ENCODE measurements at regions not wholly inside any gene's neighbourhood (a gene's known extent, or its start where the extent isn't known, plus 50 kb on each side); places are given as distances from the start of the nearest gene placed in this dataset.

- DNase-seq, result no peak
These were observed 254.0 kb upstream of the ARGLU1 start for GRCh38 chr13:106821979-106822378.

DNA sequence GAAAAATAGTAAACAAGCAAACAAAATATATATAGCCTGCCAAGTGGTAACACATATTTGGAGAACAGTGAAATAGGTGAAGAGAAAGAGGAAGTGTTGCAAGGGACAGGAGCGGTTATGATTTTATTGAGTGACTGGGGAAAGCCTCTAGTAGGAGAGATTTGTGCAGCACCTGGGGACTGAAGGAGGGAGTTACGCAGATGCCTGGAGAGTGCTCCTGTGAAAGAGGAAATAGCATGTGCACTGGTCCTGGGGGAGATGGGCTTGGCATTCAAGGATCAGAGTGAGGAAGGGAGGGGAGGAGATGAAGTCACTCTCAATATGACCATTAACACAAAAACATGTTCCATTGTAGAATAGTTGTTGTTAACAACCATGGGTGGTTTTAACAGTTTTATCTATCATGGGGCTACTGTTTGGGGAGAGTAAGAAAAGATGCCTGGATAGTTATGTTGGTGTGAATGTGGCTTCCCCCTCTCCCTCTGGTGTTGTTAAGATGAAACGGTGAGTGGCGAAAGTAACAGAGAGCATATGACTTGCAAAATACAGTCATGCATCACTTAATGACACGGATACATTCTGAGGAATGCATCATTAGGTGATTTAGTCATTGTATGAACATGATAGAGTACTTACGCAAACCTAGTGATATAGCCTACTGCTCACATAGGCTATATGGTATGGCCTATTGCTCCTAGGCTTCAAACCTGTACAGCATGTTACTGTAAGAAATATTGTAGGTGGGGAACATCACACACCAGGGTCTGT lies 251.7 kb upstream of the ARGLU1 start:
- DNase-seq, result no peak

DNA sequence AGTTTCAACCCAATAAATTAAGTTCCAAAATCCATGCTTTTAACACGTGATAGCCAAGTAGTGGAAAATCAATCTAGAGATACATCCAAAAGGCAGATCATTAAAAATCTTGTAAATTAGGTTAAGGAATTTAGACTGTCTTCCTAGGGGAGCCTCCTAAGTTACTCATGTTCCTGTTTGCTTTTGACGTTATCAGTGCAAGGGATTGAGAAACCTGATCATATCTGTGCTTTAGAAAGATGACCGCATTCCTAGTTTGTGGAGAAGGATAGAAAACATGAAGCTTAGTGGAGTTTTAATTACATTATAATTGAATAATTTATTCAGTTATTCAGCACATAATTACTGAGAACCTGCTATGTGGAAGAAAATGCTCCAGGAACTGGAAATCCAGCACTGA lies 251.0 kb upstream of the ARGLU1 start:
- DNase-seq, result no peak

GRCh38 chr13:106815545-106815944 lies 247.6 kb upstream of the ARGLU1 start:
- DNase-seq, result no peak

GRCh38 chr13:106814463-106814862 lies 246.5 kb upstream of the ARGLU1 start:
- DNase-seq, result no peak

DNA sequence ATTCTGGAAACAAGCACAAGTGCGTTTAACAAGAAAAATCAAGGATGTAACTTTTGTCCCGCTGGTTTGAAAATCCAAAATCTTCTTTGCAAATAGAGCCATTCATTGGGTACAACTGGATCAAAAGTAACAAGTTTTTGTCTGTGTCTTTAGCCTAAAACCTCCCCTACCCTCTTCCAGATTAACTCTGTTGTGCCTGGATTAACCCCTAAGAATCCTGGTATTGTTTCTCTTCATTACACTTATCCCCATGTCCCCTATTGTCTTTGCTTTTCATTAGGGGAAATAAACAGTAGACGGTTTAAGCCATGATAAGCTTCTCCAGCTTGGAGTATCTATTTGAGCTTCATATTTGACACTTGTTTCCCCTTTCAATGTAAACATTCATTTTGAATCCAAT lies 242.1 kb upstream of the ARGLU1 start:
- DNase-seq, result no peak

DNA sequence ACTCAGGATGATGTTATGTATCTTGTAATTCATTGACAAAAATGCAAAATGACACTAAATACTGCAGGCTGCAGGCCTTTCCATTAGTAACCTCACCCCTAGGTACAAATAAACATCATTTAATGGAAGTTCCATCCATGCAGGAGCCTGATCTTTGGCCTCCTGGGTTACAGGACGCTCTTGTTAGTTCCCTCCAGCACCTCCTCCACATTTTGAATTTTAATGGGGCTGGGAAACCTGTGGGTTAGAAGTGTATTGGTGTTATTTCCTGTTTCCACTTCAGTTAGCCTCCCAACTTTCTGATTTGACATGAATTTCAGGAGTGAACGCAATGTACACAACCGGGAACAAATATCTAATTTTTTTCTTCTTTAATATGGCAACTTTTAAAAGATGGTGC lies 237.1 kb upstream of the ARGLU1 start:
- no peak for DNase-seq

DNA sequence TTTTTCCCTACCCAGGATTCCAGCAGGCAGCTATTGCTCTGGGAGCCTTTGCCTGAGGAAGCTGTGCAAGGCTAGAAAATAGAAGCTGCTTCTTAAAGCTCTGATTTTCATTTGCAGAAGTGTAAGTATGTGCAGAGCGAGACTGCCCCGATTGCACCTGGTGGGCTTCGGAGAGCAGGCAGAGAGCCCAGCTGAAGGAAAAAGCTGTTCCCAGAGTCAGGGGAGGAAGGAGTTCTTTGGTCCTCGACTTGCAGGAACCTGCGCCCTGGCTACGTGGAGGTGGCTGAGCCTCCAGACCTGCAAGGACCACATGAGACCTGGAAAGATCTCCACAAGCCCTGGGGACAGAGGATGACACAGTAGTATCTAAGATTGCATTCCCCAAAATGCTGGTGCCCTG lies 235.0 kb upstream of the ARGLU1 start:
- no peak for DNase-seq

GRCh38 chr13:106799781-106800335 lies 231.9 kb upstream of the ARGLU1 start:
- DNase-seq, result no peak

DNA sequence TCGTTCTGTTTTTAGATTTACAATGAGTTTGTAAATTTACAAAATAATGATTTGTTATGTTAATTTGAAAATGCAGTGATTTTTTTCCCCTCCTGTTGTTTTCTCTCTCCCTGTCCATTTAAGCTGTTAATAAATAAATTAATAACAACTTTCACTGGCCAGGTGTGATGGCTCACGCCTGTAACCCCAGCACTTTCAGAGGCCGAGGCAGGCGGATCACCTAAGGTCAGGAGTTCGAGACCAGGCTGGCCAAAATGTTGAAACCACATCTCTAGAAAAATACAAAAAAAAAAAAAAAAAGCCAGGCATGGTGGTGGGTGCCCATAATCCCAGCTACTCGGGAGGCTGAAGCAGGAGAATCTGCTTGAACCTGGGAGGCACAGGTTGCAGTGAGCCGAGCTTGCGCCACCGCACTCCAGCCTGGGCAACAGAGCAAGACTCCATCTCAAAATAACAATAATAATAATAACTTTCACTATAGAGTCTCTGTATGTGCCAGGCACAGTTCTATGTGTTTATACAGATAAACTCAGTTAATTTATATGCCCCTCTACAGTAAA lies 229.2 kb upstream of the ARGLU1 start:
- no peak for DNase-seq

DNA sequence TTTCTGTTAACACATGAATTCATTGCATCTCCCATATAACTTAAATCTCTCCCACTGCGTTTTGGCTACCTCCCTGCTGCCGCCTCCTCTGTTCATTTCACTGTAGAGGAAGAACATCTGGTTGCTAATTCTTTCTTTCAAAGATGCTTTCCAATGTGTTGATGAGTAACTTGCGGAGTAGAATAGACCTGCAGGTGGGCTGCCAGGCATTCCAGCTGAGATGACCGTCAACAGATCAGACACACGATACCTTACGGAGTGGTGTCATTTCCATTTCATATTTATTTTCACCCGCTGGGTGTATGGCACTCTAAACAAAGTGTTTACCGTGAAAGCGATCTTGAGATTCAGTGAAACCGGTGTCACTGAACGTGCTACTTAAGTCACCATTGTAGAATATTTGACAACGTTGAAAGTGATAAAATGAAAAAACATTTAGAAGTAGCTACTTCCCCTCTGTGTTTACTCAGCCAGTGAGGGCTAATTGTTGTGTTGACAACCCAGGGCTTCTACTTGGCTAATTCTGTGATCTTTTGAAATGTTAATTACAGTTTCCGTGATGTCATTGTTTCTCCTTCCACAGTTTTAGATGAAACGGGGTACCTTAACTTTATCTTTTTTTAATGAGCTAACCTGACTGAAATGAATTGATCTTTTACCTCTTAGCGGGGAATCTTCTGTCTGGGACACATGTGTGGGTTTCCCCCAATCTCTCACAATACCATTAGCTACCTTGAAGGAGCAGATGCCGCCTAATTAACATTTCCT lies 228.5 kb upstream of the ARGLU1 start:
- no peak for DNase-seq

- no peak for DNase-seq
These were observed 227.9 kb upstream of the ARGLU1 start for GRCh38 chr13:106795847-106796246.

DNA sequence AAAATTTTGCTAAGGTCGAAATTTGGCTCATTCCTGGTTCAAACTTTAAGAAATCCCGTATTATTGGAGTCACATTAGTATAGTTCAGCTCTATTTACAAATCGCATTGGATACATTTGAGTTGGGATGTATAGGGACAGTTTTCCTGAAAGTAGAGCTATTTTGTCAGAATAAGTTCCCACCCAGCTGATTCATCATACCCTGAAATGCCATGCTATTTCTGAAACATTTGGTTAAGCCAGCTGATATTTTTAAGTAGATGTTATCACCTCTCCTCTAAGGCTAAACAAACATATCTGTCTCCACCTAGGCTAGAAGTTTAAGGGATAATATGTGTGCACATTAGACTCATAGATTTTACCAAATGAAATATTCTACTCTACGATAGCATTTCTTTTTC lies 226.2 kb upstream of the ARGLU1 start:
- DNase-seq, result no peak

DNA sequence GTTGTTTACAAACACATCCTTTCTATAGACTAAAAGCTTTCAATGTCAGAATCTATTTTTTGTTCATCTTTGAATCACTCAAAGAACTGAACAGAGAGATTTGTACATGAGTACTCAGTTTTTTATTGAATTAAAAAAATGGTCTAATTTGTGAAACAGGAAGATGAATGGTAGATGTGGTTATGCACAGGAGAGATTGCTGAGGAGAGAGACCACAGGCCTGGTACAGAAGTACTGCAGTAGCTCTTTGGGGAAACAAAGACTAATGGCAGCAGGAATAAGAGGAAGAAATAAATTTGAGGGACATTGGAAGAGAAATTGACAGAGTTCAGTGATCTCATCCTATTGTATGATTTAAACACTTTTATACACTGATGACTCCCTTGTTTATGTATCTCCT lies 222.0 kb upstream of the ARGLU1 start:
- no peak for DNase-seq

DNA sequence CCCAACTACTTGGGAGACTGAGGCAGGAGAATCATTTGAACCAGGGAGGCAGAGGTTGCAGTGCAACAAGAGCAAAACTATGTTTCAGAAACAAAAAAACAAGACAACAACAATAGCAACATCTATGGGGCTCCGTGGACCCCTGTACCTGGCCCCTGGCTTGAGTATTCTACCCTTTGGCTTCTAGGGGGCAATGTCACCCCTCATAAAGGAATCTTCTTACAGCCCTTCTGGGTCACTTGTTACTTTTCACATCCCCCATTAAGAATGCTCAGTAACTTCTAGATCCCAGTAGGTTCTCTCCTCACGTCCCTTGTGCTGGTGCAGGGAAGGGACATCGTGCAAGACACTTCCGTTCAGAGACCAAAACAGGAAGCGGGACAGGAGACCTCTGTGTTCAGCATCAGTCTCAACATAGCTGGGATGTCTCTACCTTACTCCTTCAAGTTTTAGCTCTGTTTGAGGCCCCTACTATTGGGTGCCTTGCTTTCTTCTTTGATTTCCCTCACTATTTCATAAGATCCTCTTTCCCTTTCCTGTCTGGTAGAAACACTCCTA lies 218.1 kb upstream of the ARGLU1 start:
- DNase-seq, result no peak

GRCh38 chr13:106774621-106775020 lies 206.7 kb upstream of the ARGLU1 start:
- DNase-seq, result no peak

DNA sequence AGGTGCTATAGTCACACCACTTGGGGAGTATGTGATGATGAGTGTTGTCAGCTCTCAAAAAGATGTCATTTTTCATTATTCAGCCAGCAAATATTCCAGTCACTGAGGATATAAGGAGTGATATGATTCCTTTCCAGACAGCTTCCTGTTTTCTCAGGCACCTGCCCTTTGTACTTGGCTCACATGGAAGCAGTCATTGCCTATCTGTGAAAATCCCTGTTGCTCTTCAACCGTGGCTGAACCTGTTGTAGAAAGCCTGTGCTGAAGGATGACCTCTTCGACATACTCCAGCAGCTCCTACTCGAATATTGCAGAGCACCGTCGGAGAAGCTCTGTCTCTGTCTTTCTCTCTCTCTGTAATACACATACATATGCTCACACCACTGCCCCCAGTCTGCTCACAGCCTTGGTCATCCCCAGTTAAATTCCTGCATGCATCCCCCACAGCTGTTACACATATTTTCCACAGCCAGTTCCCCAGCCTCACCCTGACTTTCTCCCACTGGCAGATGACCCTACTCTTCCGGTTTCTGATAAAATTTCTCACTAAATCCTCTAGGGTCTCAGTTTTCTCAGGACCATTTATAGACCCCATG lies 204.2 kb upstream of the ARGLU1 start:
- no peak for DNase-seq

- DNase-seq, result no peak
These were observed 201.1 kb upstream of the ARGLU1 start for GRCh38 chr13:106768991-106769390.

DNA sequence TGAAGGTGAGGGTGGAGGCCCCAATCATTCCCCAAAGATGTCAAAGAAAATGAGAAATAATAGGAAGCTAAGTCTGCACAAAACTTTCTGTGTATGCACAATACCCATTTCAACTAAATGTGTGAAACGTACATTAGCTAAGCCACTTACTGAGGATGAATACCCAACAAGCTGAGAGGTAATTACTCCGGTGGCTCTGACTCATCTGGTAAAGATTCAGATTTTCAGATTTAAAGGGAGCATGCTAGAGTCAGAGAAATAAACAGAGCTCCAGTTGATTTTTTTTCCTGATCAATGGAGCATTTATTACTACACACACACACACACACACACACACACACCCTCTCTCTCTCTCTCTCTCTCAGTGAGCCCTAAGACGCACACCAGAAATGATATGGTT lies 194.8 kb upstream of the ARGLU1 start:
- no peak for DNase-seq

DNA sequence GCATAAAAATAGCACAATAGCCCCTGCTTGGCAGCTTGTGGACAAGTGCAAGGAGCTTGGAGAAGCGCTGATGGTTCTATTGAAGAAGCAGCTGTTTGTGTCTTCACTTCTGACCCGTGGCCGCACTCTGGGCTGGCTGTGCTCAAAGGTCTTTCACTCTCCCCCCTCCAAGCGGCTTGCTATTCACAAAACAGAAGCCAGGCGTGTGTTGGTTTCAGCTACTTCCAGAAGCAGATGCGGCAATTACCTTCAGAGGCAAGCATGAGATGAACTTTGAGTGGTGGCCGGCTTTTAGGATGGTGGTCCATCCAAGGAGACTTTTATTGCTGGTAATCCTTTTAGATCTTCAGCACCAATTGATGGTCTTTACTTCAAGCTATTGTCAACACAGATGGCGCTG lies 188.5 kb upstream of the ARGLU1 start:
- DNase-seq, result no peak

- DNase-seq, result no peak
These were observed 187.6 kb upstream of the ARGLU1 start for GRCh38 chr13:106755542-106755941.

DNA sequence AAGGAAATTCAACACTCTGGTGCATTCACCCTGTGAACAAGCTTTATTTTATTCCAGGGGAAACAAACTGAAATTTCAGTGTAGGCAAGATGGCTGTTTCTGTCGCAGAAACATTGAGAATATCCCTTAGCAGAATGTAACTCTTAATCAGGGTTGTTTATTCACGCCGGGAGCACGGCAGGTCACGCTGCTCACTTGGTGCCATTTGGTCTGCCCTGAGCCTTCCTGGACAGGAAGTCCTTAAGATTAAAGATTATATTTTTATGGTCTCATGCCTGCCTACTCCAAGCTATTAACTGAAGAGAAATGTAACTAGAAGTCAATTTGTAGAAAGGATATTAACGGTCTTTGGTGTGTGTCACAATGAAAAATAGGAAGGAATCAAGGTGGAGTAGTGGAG lies 185.3 kb upstream of the ARGLU1 start:
- no peak for DNase-seq

GRCh38 chr13:106752584-106753170 lies 184.7 kb upstream of the ARGLU1 start:
- DNase-seq, result no peak

Measured in stimulated activated CD4-positive, alpha-beta T cell treated with anti-CD3 and anti-CD28 coated beads, Interleukin-2, amount 100 ng/mL, for 48 hours (primary cell).